C4-2B (cell line): ENCODE measurements at regions not wholly inside any gene's neighbourhood (a gene's known extent, or its start where the extent isn't known, plus 50 kb on each side); places are given as distances from the start of the nearest gene placed in this dataset.

Experiments used
- H3K27ac ChIP-seq: fragments of 450-650 bp; 2 replicates; pipeline ENCODE4 v1.5.1; 2017
- ZFX ChIP-seq: fragments of 450-650 bp; IDR thresholded peaks from 2 replicates; pipeline ENCODE4 v1.6.1; 2017
- TF ChIP-seq, protein P1 (sequence below): fragments of 450-650 bp; conservative IDR thresholded peaks from 2 replicates; pipeline ENCODE4 v1.5.1; 2017; ENCODE audit warnings: mild to moderate bottlenecking

DNA sequence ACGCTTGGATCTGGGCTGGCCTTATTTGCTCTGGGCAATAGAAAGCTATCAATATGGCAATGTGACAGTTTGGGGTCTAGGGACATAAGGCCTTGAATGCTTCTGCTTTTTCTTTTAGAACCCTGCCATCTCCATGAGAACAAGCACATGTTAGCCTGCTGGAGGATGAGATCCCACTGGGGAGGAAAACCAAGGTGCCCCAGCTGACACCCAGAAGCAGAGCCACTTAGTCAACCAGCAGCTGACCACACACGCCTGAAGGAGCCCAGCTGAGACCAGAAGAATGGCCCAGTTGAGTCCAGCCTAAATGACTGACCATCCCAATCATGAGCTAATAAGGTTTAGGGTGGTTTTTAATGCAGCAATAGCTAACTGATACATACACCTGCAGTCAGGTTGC lies 171.2 kb downstream of the AHSP start:
- H3K27ac ChIP-seq = no peak overlapping the region
- TF ChIP-seq, protein P1, sequence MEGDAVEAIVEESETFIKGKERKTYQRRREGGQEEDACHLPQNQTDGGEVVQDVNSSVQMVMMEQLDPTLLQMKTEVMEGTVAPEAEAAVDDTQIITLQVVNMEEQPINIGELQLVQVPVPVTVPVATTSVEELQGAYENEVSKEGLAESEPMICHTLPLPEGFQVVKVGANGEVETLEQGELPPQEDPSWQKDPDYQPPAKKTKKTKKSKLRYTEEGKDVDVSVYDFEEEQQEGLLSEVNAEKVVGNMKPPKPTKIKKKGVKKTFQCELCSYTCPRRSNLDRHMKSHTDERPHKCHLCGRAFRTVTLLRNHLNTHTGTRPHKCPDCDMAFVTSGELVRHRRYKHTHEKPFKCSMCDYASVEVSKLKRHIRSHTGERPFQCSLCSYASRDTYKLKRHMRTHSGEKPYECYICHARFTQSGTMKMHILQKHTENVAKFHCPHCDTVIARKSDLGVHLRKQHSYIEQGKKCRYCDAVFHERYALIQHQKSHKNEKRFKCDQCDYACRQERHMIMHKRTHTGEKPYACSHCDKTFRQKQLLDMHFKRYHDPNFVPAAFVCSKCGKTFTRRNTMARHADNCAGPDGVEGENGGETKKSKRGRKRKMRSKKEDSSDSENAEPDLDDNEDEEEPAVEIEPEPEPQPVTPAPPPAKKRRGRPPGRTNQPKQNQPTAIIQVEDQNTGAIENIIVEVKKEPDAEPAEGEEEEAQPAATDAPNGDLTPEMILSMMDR = no peak
- no peak for TF ChIP-seq ZFX

DNA sequence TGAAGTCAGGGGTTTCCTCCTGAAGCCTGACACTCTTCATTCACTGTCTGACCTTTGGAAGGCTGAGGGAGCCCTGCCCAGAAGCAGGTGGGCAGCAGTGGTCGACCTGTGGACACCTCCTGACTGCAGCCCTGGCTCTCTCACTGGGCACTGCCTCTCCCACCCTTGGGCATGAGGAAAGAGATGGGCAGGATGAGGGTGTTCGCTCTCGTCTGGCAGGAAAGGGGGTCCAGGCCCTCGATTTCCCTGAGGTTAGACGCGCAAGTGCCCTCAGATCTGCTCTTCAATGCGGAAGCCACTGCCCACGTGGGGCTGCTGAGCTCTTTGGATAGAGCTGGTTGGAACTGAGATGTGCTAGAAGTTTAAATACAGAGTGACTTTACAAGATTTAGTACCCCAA lies 171.9 kb downstream of the AHSP start:
- no peak for TF ChIP-seq ZFX
- TF ChIP-seq, protein P1 = no peak
- no peak overlapping the region for H3K27ac ChIP-seq

DNA sequence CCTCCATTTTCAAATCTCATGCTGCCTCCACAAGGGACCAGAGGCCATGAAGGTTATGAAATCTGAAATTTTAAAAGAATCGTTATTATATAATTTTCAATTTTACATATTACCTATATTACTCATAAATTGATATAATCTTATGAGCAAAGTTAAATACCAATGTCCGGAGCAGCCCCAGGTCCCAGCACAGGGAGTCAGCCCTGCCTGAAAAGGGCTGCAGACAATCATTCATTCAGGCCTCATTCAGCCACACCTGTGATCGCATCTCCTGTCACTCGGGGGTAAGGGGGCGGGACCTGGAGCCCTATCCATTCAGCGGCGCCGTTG lies 172.5 kb downstream of the AHSP start:
- H3K27ac ChIP-seq = peak overlapping the region; percentile 79
- TF ChIP-seq, protein P1 = no peak
- TF ChIP-seq ZFX = no peak

- peak overlapping the region; percentile 79 for H3K27ac ChIP-seq
- TF ChIP-seq, protein P1 = no peak
- peak; percentile 57; the same call in 1 of the 2 replicates for TF ChIP-seq ZFX
Measured at GRCh38 chr16:31700530-31701388, 172.8 kb upstream of the ZNF267 start.

GRCh38 chr16:31701734-31702133 lies 171.9 kb upstream of the ZNF267 start:
- TF ChIP-seq ZFX = no peak
- TF ChIP-seq, protein P1 = no peak
- no peak overlapping the region for H3K27ac ChIP-seq

GRCh38 chr16:31702796-31703195 lies 170.8 kb upstream of the ZNF267 start:
- no peak for TF ChIP-seq ZFX
- TF ChIP-seq, protein P1 = no peak
- no peak overlapping the region for H3K27ac ChIP-seq

DNA sequence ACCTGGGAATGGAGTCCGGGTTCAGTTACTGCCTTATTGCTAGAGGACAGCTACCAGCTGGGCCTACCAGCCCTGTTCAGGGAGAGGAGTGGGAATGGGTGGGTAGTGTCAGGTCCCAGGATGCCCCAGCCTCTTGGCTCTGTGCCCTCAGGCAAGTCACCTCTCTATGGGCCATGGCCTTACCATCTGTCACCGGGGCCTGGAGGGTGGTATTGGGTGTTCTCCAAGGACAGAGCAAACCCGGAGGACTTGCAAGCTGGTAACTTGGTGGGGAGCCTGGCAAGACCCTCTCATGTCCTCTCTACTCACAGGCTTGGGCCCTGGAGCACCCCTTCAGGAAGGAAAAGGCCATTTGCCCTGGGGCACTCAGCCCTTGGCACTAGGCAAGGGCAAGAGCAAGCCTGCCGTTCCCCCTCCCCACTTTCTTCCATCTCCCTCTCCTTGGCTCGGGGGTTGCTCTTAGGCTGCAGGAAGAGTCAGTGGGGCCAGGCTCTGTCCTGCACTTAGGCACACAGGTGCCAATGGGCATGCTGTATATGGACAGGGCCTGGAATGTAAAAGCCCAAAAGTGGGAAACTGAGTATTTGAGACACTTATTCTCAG lies 170.0 kb upstream of the ZNF267 start:
- TF ChIP-seq, protein P1 = no peak
- TF ChIP-seq ZFX = no peak
- no peak overlapping the region for H3K27ac ChIP-seq
